Retinal pigment epithelial cell (primary cell): ENCODE measurements at regions not wholly inside any gene's neighbourhood (a gene's known extent, or its start where the extent isn't known, plus 50 kb on each side); places are given as distances from the start of the nearest gene placed in this dataset.
"Not testable (repeated sequence)": the region's sequence is repeated elsewhere in the genome, so short reads cannot be mapped to it uniquely, and the experiment has no call there.

Experiments
- DNase-seq: peaks from one replicate; pipeline ENCODE4 v3.0.0-alpha.2; 2010; ENCODE audit warnings: low read depth
- H3K4me3 ChIP-seq: 2 replicates; pipeline ENCODE4 v1.5.1; 2011; ENCODE audit warnings: mild to moderate bottlenecking, low read length, control low read depth, moderate library complexity
- TF ChIP-seq, protein P1 (sequence below): conservative IDR thresholded peaks from 2 replicates; pipeline ENCODE4 v1.5.1; 2011; ENCODE audit warnings: low read depth, low read length, control low read depth, inconsistent platforms

DNA sequence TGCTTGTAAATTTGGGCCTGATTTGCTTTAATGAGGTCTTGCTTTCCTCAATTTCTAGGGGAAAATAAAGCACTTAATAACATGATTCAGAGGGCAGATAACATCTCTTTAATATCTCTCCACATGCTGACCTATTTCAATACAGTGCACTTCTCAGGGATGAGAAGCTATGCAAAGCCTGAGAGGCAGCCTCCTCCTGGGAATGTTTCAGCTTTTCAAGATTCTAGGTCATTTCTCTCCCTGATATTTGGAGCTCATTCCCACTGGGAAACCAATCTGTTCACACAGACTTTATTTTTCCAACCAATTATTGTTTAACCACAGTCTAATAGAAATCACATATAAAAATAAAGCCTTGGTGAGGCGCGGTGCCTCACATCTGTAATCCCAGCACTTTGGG is 67.0 kb upstream of the LSAMP start:
- TF ChIP-seq, protein P1, sequence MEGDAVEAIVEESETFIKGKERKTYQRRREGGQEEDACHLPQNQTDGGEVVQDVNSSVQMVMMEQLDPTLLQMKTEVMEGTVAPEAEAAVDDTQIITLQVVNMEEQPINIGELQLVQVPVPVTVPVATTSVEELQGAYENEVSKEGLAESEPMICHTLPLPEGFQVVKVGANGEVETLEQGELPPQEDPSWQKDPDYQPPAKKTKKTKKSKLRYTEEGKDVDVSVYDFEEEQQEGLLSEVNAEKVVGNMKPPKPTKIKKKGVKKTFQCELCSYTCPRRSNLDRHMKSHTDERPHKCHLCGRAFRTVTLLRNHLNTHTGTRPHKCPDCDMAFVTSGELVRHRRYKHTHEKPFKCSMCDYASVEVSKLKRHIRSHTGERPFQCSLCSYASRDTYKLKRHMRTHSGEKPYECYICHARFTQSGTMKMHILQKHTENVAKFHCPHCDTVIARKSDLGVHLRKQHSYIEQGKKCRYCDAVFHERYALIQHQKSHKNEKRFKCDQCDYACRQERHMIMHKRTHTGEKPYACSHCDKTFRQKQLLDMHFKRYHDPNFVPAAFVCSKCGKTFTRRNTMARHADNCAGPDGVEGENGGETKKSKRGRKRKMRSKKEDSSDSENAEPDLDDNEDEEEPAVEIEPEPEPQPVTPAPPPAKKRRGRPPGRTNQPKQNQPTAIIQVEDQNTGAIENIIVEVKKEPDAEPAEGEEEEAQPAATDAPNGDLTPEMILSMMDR = no peak
- no peak for DNase-seq
- no peak overlapping the region for H3K4me3 ChIP-seq

DNA sequence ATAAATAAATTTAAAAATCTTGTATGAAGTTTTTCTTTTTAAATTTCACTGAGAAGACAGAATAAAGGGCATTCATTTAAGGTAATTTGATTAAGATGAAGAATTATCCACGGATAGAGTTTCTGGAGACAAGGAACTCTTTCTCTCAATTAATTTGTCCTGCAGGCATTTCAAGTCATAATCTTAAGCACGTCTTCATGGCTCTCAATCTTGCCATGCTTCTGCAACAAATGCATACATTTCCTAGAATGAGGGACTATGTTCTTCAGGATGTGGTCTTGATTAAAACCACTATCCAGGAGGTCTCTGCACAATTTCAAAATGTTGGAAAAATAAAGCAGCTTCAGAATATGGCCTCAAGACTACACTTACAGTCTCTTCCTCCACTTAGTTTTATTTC is 67.6 kb upstream of the LSAMP start:
- DNase-seq = no peak
- no peak overlapping the region for H3K4me3 ChIP-seq
- TF ChIP-seq, protein P1 = no peak

DNA sequence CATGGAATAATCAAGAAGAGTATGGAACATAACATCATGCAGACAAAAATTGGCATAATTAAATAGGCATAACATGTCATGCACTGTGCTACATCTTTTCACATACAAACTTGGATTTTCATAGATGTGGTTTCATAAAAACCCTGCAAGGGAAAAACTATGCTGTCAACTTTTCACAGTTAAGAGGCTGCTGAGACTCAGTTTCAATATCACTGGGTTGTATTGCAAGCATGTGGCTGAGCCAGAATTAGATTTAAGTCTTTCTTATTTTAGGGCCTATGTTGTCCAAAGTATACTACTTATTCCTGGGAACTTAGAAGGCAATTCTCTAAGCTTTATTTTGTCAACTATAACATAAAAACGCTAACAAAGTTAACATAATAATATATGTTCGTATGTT is 70.7 kb upstream of the LSAMP start:
- no peak for DNase-seq
- TF ChIP-seq, protein P1 = no peak
- no peak overlapping the region for H3K4me3 ChIP-seq

DNA sequence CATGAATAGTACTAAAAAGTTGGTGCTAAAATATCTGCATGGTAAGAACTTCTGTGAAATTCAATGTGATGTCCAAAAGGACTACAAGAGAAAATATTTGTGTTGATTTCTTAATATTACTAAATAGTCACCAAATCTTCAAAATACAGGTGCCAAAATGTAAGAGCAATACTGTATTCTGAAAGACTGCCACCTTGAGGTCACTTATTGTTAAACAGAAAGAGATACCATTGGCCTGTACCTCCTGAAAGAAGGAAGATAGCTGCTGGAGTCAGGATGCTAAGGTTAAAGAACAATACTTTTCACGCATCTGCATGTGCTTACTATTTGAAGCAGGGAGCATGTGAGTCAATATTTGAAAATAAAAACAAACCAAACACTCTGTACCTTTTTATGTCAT is 72.0 kb upstream of the LSAMP start:
- TF ChIP-seq, protein P1 = peak; percentile 42
- no peak for DNase-seq
- H3K4me3 ChIP-seq = no peak overlapping the region

DNA sequence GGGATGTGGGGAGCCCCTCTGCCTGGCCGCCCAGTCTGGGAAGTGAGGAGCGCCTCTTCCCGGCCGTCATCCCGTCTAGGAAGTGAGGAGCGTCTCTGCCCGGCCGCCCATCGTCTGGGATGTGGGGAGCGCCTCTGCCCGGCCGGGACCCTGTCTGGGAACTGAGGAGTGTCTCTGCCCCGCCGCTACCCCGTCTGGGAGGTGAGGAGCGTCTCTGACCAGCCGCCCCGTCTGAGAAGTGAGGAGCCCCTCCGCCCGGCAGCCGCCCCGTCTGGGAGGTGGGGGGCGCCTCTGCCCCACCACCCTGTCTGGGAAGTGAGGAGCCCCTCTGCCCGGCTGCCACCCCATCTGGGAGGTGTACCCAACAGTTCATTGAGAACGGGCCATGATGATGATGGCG is 73.8 kb upstream of the LSAMP start:
- H3K4me3 ChIP-seq, DNase-seq: not testable (repeated sequence)

DNA sequence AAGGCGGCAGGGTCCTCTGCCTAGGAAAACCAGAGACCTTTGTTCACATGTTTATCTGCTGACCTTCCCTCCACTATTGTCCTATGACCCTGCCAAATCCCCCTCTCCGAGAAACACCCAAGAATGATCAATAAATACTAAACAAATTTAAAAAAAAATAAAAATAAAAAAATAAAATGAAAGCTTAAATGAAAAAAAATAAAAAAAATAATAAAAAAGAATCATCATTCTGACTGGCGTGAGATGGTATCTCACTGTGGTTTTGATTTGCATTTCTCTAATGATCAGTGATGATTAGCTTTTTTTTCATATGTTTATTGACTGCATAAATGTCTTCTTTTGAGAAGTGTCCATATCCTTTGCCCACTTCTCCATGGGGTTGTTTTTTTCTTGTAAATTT is 74.5 kb upstream of the LSAMP start:
- DNase-seq, H3K4me3 ChIP-seq: not testable (repeated sequence)

DNA sequence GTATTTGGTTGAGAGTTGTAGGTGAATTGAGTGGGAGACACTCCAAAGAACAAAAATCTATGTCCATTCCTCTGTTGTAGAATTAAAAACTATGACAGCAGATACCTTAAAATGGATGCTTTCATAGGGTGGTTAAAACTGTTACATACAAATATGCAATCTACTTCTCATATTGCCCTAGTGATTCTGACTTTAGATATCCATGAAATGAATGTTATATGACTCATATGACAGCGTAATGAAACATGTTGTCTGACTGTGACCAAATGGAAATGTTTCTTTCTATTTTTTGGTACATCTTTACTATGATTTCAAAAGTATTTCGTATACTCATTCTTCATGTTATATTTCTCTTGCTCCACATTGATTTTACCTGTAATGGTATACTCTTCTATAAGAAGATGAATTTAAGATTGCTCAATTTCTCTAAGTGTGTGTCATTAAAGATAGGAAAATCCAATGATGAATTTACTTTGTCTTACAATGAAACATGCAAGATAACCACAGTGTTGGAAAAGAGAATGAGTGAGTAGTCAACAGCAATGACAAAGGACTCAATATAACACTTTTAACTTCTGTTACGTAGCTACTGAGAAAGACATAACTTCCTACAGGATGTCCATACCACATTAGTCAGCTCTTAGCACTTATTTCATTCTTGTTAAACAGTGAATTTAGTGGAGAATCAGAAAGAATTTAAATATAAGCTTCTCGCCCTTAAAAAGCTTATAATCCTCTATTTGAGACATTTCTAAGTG is 79.3 kb upstream of the LSAMP start:
- no peak overlapping the region for H3K4me3 ChIP-seq
- DNase-seq = no peak
- TF ChIP-seq, protein P1 = no peak

DNA sequence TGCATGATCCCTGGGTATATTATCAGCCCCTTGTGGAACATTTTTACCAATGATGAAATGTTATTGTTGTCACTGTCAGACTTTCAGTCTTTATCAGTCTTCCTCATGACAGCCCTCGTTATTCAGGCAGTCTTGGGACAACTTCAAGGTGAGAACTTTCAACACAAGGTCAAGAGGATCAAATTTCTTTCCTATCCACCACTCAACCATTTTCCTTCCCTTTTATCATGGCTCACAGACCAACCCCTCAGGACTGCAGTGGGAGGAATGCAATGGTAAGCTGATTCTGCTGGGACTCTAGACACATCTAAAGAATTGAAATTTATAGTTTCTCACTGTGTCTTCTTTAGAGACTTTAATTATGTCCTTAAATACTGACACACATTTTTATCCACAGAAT is 107.0 kb upstream of the LSAMP start:
- TF ChIP-seq, protein P1 = no peak
- DNase-seq = no peak
- H3K4me3 ChIP-seq = no peak overlapping the region
